ENCODE measurements at regions not wholly inside any gene's neighbourhood (a gene's known extent, or its start where the extent isn't known, plus 50 kb on each side); places are given as distances from the start of the nearest gene placed in this dataset.
"Not testable (repeated sequence)": the region's sequence is repeated elsewhere in the genome, so short reads cannot be mapped to it uniquely, and the experiment has no call there.

DNA sequence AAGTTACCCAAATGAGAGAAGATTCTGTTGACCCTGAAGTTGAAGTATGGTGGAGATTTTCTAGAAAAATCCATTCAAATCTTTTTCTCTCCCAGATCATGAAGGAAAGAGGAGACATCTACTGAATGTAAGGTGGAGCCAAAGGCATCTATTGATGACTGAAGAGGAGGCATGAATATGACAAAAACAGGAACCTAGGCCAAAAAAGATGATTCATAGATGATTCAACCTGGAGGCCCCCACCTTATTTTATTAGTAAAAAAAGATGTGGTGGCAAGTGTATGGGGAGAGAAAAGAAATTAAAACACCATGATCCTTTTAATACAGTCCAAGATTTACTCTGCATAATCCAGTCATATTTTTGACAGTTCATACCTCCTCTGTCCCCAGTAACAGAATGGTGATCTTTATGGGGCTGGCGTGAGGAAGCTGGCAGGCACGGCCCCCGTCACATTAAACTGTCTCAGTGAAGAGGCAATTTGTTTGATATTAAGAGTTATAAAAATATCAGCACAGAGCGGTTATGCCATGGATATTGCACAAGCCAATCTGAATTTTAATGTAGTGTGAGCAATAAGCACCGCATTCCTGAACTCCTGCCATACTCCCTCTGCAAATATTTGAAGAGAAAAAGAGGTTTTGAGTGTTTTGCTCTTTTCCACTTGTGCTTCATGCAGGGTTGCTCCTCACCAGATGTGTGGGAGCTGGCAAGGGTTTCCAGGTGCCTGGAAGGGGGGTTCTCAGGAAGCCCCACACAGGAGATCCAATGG, 94.4 kb downstream of the TRIM43 start:
- not testable (repeated sequence) for DNase-seq (ENCODE audit: low read depth in 2 of 2)

DNA sequence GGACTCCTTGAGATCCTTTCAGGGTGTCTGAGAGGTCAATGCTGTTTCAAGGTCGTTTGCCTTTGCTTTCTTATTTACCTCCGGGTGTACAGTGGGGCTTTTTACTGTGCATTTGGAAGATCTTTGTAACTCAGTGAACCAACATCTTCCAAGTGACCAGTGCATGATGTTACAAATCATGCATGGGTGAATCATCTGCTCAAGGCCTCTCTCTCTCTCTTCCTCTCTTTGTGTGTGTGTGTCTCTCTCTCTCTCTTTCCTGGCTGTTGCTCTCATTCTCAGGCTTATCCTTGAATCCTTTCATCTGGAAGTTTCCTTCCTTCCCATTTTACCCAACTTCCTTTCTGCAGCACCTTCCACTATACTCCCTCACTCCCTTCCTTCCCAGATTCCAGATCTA, 96.1 kb downstream of the TRIM43 start:
- DNase-seq (ENCODE audit: low read depth in 2 of 2): not testable (repeated sequence)

DNA sequence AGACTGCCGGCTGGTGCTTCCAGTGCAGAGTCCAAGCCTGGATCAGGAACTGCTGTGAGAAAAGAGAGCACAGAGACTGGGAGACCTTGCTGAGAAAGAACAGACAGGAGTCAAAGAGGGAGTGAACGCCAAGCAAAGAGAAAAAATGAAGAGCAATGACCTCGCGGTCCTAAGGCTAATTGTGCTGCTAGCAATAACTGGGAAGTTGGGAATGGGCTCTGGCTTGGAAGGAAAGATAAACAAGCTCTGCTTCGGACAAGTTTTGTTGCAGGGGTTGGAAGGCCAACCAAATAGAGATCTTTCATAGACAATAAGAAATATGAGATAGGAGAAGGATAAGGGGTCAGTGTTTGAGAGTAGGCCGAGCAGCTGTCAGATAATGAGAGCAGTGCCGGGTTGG, 99.4 kb downstream of the TRIM43 start:
- not testable (repeated sequence) for DNase-seq (ENCODE audit: low read depth in 2 of 2)

DNA sequence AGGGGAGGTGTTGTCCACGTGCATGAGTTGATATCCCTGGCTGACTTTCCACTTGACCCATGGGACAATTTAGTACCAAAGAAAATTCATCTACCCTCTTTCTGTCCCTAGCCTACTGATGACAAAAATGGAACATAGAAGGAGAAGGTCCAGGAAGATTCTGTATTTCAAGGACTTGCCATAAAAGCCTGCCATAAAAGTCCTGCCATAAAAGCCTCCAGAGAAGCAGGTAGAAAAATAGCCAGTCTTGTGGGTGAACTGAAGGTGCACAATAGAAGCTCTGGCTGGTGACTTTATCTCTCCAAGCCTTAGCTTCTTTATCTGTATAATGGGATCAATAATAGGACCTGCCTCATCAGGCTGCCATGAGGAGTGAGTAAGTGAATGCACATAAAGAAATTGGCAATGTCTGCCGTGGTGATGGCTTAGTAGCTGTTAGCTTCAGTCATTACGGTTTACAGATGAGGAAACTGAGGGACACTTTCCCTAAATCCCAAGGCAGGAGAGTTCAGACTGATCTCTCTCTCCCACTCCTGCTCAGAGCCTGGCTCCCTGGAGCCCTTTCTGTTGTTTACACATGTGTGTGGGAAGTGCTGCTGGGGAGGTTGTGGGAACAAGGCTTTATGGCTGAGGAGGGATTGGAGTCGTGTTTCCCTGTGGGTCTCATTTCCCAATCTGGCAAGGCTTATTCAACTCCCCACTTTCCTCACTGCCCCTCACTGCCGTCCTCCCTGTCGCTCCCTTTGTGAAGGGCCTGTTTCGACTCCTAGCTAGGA, 101.5 kb downstream of the TRIM43 start:
- DNase-seq (ENCODE audit: low read depth in 2 of 2): not testable (repeated sequence)

DNA sequence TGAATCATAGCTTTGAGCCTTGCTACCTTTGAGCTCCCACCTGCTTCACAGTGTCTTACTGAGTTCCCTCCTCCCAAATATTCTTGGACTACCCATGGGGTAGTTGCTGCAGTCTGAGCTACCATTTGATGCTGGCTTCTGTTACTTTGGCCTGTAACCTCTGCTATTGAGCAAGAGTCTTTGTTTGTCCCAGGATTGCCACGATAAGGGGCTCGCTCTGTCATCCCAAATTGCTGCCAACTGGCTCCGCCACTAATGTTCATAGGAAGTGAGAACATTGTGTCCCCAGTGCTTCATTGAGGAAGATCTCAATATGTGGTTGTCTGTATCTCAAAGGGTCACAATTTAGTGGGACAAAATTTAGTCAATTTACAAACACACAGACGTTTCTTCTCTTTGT, 103.8 kb downstream of the TRIM43 start:
- DNase-seq (ENCODE audit: low read depth in 2 of 2): no peak

DNA sequence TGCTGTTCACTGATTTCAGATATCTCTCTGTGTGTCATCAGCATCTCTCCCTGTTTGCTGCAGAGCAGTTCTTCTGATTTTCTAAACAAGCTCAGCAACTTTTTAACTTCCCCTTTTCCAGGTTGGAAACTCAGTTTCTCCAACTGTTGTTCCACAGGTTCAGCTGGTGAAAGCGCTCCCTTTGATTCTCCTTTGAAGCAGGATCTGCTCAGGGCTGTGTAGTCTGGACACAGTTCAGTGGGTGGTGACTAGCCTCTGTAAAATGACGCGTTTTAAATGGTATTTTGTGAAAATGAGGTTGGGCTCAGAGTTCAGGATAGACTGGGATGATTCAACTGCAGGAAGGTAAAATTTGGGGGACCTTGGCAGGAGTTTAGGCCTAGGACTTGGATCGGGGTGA, 106.3 kb downstream of the TRIM43 start:
- no peak for DNase-seq (ENCODE audit: low read depth in 2 of 2)

DNA sequence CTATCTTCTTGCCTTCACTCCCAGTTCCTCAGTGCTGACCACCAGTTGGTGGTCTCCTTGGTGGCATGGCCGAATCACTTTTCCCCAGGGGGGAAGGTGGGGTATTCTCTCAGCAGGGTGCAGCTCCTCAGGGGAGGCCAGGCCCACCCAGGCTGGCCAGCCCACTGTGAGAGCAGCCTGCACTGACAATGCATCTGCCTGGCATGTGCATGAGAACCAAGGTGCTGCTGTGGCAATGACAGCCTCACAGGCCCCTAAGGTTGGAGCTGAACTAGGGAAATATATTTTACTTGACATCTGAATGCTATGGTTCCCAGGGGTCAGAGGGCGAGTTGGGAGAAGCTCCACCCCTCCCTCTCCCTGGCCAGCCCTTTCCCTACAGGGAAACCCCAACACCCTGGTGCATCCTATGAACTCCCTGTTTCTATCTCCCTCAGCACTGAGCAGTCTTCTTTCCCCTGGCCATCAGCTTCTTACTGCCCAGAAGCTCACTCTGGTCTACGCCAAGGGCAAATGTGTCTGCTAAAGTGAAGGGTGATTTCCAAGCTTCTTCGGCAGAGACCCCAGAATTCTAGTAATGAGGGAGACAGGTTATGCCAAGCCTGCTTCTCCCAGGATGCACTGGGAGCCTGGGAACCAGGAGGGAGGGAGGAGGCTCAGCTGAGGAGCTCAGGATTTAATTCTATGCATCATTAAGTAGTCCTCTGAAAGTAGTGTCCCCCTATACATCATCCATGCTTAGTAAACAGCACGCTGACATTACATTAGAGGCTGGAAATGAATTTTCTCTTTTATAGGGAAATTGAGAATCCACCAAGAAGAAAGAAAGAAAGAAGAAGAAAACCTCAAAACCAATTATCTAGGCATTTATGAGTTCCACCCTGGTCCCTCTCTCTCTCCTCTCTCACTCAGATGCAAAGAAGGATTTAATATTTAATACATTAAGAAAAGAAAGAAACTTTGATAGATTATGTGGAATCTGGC, 107.7 kb downstream of the TRIM43 start:
- DNase-seq (ENCODE audit: low read depth in 2 of 2): not testable (repeated sequence)

DNA sequence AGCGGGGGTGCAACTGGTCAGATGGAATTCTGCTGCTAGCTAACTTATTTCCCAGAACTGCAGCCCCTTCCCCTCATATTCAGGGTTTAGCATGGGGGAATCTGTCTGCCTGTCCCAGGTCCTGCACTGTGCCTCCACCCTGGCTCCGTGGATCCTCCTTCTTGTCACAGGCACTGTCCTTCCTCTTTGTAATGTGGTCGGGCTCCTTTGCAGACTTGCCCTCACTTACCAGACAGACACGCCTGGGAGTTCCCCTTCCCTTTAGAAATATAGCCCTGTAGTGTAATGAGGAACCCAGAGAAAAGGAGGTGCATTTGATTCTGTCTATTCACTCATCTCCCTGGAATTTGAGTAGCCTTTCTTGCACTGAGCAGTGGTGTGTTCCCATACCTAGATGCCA, 108.7 kb downstream of the TRIM43 start:
- DNase-seq (ENCODE audit: low read depth in 2 of 2): no peak

DNA sequence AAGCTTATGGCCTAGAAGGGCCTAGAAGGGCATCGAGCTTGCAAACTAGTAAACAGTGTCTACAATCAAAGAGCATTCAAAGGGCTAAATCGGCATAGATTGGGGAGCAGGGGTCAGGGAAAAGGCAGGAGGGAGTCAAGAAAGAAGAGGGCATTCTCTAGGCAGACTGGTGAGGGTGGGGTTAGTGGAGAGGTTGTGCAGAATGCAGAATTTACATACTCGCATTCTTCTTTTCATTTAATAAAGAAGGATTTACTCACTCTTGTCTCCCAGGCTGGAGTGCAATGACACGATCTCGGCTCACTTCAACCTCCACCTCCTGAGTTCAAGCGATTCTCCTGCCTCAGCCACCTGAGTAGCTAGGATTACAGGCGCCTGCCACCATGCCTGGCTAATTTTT, 110.7 kb downstream of the TRIM43 start:
- DNase-seq (ENCODE audit: low read depth in 2 of 2): no peak

DNA sequence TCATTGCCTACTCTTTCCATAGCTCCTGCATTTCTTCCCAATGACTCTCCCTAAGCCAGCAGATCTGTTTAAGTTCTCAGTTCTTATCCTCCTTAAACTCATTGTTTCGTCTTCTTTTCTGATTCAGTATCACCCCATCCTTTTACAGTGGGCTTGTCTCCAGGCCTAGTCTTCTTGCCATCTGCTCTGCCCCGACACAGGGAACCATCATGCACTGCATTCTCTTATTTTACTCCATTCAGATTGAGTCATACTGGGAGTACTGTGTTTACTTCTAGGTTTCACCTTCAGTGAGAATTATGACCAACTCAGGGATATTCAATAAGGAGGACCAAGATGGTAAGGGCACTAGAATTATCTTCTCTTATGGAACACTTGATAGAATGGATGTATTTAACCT, 115.4 kb downstream of the TRIM43 start:
- not testable (repeated sequence) for DNase-seq (ENCODE audit: low read depth in 2 of 2)

DNA sequence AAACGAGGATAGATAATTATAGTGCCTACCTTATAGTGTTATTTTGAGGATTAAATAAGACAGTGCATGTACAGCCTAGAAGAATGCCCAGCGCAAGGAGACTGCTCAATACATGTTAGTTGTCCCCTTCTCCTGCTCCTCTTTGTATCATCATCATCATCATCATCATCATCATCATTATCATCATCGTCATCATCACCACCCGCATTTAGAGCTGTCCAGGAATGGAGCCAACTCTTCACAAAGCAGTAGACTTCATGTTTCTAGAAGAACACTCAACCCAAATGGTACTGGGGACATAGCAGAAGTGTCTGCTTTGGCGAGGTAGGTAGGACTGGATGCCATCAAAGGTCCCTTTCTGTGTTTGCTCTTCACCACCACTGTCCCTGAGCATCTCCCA, 116.0 kb downstream of the TRIM43 start:
- no peak for DNase-seq (ENCODE audit: low read depth in 2 of 2)

DNA sequence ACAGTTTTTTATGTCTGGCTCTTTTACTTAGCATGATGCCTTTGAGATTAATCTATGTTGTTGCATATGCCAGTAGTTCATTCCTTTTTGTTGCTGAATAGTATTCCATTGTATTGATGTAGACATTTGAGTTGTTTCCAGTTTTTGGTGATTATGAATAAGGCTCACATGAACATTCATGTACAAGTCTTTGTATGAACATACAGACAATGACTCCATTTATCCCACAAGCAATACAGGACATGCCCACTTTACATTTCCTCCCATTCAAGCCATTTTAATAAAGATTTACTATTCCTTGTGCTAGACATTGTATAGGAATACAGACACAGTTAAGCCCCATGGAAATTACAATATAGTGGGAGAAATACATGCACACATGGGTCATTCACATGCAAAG, 118.0 kb downstream of the TRIM43 start:
- no peak for DNase-seq (ENCODE audit: low read depth in 2 of 2)

DNA sequence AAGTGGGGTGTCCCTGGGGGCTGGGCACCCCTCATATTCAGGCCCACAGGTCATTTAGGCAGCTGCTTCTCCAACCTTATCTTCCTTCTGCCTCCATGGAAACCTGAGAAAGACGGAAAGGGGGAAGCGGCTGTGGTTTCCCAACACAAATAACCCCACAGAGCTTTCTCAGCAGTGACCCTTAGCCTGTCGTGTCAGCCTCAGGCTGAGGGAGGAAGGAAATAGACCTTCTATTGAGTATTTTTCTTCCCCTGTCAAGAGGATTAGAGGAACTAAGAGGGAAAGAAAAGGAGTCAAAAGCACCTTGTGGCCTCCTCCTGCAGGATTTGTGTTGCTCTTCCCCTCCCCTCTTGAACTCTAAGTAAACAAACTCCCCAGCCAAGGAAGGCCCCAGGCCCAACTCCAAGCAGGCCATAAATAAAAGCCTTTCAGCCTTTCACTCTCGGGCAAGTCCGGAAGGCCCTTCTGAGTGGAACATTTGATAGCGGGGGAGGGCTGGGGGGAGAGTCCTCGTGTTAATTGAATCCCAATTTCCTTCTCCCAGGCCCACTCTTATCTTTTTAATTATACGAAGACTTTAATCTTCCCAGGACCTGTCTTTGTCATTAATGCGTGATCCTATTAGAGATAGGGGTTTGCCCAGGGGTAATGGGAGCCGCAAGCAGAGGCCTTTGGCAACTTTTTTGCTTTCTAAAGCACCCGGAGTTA, 121.8 kb downstream of the TRIM43 start:
- not testable (repeated sequence) for DNase-seq (ENCODE audit: low read depth in 2 of 2)

DNA sequence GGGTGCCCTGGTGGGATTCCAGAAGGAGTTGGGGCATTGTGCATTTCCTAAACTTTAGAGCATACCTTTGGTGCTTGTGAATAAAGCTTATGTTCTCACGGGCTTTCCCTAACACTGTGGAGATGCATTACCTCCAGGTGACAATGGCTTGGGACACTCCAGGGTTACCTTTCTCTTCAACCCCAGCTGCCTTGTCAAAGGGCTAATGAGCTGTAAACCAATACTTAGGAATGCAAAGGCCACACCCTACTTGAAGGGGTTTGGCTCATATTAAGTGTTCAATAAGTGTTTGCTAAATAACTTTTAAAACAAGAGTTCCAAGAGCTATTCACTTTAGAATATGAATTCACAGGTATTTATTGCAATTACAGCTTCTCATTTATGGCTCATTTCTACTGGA, 122.6 kb downstream of the TRIM43 start:
- not testable (repeated sequence) for DNase-seq (ENCODE audit: low read depth in 2 of 2)

DNA sequence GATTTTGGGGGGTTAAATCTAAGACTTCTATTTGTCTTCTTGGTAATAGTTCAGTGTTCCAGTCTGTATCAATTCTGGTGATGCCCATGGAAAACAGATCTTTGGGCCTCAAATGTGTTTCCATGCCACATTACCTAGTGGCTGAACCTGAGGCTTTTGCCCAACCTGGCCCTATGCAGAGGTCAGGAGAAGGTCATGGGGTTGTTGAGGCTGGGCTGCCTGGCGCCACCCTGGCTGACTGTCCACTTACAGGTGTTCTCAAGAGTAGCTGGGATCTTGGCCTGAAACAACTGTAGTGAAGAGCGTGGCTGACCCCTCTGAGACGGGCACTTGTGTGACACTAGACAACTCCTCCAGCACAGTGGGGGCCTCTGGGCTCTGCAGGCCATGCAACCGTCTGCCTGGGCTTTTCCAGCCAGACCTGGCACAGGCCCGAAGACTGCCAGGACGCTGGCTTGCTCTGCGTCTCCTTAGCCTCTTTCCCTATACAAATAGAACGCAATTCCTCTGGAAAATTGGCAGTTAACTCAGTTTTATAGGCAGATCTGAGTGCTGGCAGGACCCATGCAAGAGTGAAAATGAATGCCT, 127.8 kb downstream of the TRIM43 start:
- no peak for DNase-seq (ENCODE audit: low read depth in 2 of 2)

DNA sequence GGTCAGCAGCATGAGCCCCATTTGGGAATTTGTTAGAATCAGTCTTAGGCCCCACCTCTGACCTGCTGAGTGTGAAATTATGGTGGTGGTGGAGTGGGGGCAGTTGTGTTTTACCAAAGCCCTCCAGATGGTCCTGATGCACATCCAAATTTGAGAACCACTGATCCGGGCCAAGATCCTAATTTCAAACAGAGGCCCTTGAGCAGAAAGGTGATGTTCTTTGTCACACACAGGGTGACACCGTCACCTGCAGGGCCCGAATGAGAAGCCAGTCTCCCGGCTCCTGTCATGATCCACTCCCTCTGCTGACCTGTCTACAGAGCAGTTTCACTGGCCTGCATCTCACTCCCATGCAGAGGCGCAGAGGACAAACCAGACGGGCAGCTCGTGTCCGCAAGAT, 129.9 kb downstream of the TRIM43 start:
- no peak for DNase-seq (ENCODE audit: low read depth in 2 of 2)

DNA sequence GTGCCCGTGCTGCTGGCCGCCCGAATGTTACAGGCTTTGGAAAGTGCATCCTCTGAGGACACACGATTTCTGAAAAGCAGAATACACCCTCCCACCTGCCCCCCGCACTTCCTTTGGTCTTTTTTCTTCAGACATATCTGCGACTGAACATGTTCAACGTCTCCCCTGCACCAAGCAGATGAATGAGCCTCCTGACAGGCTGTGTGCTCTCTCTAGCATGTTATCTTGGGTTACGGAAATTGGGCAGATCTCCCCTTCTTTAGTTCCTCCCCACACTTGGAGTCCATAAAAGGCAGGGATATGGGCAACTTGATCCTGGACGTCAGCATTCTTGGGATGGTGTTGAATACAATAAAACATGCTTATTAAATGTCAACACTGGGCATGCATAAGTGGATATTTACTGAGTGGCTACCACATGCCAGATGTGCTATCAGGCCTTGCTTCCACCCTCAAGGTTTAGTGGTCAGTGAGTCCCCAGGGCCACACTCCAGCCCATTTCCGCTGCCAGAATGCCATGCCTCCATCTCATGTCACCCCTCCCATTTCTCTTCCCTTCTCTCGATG, 130.4 kb downstream of the TRIM43 start:
- DNase-seq (ENCODE audit: low read depth in 2 of 2): no peak

DNA sequence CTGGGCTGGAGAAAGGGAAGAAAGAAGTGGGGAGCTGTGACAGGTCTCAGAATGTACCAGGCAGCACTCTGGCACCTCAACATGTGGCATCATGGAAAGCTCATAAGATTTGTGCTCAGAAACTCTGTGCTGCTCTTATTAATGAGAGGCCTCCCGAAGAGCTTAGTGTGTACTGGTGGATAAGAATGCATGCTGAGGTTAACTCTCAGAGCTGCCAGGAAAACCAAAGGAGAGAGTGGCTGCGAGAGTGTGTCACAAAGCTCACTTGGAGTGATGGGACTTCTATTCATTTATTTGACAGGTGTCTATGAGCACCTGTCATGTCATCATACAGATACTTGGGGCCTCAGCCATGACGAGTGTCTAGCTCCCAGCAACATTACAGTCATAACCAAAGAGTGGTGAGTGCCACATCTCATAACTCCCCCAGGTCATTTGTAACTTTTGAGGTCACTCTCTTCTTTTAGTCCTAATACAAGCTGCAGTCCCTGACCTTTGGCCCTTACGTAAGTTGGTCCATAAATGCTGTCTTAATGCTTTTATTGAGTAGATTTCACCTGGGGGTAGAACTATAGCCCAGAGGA, 131.9 kb downstream of the TRIM43 start:
- not testable (repeated sequence) for DNase-seq (ENCODE audit: low read depth in 2 of 2)

DNA sequence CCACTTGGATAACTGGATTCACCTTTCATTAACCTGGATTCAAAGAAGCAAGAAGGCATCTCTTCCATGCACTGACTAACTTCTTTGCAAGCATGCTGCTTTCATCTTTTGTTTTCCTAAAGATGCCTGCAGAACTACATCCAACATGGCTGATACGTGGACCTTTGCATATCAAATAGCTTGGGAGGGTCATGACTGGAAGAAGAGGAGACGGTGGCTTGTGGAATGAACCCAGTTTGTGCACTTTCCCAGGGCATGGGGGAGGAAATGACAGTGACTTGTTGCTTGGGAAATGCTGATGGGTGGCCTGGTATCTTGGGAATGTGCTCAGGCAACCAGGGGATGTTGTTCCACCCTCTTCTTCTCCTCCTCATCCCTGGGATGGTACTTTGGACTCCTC, 133.4 kb downstream of the TRIM43 start:
- not testable (repeated sequence) for DNase-seq (ENCODE audit: low read depth in 2 of 2)

DNA sequence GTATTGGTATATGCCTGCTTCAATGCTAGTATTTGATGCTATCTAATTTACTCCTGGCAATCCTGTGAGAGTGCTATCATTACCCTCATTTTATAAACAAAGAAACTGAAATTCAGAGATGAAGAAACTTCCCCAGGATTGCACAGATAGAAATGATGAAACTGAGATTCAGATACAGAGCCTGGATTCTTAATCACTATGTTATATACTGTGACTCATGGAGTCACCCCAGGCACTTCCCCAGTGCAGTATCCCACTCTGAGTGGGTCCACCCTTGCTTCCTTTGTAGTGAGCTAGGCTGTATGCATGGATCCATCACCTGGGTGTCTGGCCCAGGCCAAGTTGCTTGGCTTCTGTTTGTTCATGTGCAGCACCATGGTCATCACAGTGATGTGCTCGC, 133.9 kb downstream of the TRIM43 start:
- not testable (repeated sequence) for DNase-seq (ENCODE audit: low read depth in 2 of 2)

Measured in activated CD4-positive, alpha-beta T cell treated with anti-CD3 and anti-CD28 coated beads for 24 hours (primary cell).